ENCODE measurements at regions not wholly inside any gene's neighbourhood (a gene's known extent, or its start where the extent isn't known, plus 50 kb on each side); places are given as distances from the start of the nearest gene placed in this dataset.

GRCh38 chr6:150680510-150680909, 80.8 kb downstream of the PLEKHG1 start:
- TF ChIP-seq YY1 (IDR thresholded peaks at IDR 0.05; ENCODE audit: low read depth, low read length) (no peak), SP1 (IDR thresholded peaks at IDR 0.05; ENCODE audit: low read depth, low read length) (no peak), NANOG (IDR thresholded peaks at IDR 0.05; ENCODE audit: insufficient read depth, low read depth, low read length, poor library complexity, severe bottlenecking) (no peak), SIN3A (conservative IDR thresholded peaks at IDR 0.05 in 1 of 2, IDR thresholded peaks at IDR 0.05 in 1 of 2; ENCODE audit: low read depth in 1 of 2, low read length in 2 of 2) (no peak), EP300 (IDR thresholded peaks at IDR 0.05; ENCODE audit: borderline replicate concordance in 1 of 2, low read depth in 2 of 2, low read length in 2 of 2) (no peak), E2F6 (IDR thresholded peaks at IDR 0.05) (no peak), ZNF274 (IDR thresholded peaks at IDR 0.05; ENCODE audit: borderline replicate concordance, extremely low read depth, low read length) (no peak), RFX5 (IDR thresholded peaks at IDR 0.05; ENCODE audit: borderline replicate concordance, low read depth, low read length) (no peak), POLR2A (IDR thresholded peaks at IDR 0.05; ENCODE audit: control extremely low read depth in 1 of 2, low read depth in 2 of 2, low read length in 2 of 2) (no peak), BCL11A (IDR thresholded peaks at IDR 0.05; ENCODE audit: low read depth in 2 of 2, low read length in 2 of 2) (no peak), CEBPB (IDR thresholded peaks at IDR 0.05; ENCODE audit: low read depth, low read length) (no peak), JUND (IDR thresholded peaks at IDR 0.05; ENCODE audit: low read length) (no peak), TAF1 (IDR thresholded peaks at IDR 0.05; ENCODE audit: low read depth, low read length) (no peak)
- TF ChIP-seq, protein P1, sequence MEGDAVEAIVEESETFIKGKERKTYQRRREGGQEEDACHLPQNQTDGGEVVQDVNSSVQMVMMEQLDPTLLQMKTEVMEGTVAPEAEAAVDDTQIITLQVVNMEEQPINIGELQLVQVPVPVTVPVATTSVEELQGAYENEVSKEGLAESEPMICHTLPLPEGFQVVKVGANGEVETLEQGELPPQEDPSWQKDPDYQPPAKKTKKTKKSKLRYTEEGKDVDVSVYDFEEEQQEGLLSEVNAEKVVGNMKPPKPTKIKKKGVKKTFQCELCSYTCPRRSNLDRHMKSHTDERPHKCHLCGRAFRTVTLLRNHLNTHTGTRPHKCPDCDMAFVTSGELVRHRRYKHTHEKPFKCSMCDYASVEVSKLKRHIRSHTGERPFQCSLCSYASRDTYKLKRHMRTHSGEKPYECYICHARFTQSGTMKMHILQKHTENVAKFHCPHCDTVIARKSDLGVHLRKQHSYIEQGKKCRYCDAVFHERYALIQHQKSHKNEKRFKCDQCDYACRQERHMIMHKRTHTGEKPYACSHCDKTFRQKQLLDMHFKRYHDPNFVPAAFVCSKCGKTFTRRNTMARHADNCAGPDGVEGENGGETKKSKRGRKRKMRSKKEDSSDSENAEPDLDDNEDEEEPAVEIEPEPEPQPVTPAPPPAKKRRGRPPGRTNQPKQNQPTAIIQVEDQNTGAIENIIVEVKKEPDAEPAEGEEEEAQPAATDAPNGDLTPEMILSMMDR (IDR thresholded peaks at IDR 0.05; ENCODE audit: control extremely low read depth in 1 of 3, insufficient read depth in 1 of 3, low read depth in 1 of 3, low read length in 3 of 3), result no peak

Measured in H1 (cell line).